Epidermal melanocyte (primary cell): ENCODE measurements at regions not wholly inside any gene's neighbourhood (a gene's known extent, or its start where the extent isn't known, plus 50 kb on each side); places are given as distances from the start of the nearest gene placed in this dataset.
A peak's percentile ranks its signal among the peaks of the same experiment; 100 is the strongest.

Experiments used
- DNase-seq: peaks from one replicate; pipeline ENCODE4 v3.0.0; 2011; ENCODE audit warnings: low spot score; ENCODE audit not compliant: insufficient read length

DNA sequence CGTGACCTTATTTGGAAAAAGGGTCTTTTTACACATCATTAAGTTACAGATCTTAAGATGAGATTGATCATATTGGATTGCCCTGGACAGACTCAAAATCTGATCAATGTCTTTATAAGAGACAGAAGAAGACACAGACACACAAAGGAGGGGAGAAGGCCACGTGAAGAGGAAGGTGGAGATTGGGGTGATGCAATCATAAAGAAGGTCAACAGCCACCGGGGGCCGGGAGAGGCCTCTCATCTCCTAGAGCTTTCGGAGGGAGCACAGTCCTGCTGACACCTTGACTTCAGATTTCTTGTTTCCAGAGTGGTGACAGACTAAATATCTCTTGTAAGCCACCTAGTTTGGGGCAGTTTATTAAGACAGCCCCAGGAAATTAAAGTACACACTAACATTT lies 204.6 kb upstream of the CSF3R start:
- no peak for DNase-seq

DNA sequence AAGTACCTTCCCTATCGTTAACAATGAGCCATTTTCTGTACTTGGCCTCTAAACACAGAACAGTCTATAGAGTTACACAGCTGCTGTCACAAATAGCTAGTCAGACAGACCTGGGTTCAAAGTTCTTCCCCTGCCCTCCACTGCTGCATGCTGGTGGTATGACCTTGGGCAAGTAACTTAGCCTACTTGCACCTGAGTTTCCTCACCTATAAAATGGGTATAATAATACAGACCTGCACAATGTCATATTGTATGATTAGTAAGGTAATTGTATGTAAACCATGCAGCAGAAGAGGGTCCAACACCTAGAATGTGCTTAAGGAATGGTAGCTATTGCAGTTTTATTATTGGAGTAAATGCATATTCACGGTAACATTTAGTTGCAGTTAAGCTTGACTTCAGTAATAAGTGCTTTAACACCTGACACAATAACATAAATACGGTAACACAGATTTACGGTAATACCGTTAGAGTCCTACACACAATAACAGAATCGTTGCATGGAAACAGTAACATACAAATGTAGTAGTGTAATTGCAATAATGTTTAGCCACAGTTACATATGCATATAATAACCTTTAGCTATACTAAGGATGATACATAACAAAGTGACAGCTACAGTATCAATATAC lies 193.3 kb upstream of the CSF3R start:
- no peak for DNase-seq

DNA sequence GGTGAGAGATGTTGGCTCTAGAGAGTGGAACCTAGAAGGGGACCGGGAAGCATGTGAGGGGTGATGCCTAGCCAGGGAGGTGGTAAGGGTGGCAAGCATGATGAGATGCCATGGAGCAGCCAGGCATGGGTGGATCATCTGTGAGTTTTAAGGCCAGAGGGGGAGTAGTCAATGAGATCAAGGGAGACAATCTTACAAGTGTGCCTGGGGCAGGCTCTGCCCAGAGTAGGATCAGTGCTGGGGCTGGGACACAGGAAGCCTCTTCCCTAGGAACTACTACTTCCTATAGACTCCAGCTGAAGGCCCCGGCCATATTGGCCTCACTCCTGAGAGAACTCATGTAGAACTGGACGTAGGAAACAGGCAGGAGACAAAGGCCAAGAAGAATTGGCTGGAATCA lies 192.4 kb upstream of the CSF3R start:
- no peak for DNase-seq

DNA sequence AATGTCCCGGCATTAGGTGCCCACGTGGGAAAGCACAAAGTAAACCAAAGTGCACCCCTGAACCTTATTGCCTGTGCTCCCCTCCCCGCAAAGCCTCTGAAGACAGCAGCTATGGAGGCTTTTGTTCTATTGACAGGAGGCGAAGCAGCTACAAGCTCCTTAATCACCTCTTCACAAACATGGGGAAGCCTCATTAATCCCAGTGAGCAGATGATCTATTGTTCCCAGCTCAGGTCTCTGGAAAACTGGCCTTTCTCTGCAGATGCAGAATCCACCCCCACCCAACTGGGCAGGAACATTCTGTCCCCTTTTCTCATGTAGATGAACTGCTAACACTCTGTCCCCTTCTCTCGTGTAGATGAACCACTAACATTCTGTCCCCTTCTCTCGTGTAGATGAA lies 190.5 kb upstream of the CSF3R start:
- no peak for DNase-seq

DNA sequence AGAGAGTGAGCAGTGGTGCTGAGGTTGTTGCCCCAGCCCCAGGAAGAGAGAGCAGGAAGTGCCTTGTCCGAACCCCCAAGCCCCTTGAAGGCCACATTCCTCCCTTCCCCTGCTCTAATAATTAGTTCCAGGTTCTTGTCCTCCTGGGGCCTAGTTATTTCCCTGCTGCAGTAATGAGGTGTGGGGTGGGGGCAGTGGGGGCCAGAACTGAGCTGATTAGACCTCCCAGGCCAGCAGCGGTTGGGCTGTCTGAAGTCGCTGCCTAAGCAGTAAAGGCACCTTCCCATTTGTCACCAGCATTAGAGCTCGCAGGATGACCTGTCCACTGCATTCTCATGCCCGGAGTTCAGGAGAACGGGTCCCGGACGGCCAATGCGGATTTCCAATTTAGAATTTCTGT lies 186.5 kb upstream of the CSF3R start:
- DNase-seq: no peak

DNA sequence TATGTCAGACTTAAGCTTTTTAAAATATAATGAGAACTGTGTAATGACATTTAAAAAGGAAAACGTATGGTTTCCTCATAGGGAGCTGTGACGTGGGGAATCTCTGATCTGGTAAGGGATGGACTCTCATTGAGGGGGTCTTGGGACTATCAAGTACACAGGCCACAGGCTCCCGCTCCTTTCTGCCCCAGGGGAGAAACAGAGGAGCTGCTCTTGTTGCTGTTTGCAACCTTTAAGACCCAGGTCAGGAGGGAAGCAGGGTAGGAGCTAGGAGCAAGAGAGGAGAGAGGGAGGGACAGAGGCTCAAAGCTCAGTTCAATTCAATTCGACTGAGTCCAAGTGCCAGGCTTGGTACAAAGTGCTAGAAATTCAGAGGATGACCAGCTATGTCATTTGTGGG lies 185.1 kb upstream of the CSF3R start:
- no peak for DNase-seq

DNA sequence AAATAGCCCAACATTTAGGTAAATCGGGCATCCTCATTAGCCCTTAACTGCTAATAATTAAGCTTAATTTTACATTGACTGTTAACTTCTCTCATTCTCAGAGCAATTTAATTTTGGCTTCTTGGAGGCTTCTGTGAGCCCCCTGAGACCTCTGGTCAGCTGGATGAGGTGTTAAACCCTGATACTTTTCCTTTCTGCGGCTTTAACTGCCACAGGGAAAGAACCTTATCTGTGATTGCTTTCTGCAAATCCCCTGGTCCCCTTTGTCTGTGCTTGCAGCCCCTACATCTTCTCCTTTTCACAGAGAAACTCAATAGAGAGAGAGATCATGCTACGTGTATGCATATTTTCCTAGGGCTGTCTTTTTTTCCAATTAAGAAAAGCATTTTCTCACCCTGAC lies 184.5 kb upstream of the CSF3R start:
- DNase-seq: no peak

DNA sequence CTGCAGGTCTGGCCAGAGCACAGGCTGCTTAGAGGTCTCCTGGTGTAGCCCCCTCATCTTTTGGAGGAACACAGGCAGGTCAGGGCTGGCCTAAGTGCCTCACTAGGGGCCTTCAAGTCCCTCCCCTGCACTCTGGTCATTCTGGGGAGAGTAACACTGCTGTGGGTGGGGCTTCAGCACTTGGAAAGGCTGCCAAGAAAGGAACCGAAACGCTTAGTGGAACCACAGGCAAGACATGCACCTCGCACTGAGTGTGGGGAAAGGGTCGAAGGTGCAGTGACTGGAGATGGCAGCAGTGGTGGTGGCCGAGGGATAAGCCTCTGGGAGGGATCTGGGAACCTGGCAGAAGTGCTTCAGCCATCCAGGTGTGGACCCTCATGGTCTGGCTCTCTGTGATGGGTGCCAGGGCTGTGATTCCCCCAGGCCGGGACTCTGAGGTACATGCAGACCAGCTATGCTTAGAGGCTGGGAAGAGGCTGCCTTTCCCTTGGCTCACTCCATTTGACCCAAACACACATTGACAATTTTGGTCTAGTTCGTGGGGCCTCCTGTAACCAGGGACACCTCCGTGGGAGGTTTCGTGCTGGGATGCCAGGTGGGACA lies 182.9 kb upstream of the CSF3R start:
- DNase-seq: no peak

DNA sequence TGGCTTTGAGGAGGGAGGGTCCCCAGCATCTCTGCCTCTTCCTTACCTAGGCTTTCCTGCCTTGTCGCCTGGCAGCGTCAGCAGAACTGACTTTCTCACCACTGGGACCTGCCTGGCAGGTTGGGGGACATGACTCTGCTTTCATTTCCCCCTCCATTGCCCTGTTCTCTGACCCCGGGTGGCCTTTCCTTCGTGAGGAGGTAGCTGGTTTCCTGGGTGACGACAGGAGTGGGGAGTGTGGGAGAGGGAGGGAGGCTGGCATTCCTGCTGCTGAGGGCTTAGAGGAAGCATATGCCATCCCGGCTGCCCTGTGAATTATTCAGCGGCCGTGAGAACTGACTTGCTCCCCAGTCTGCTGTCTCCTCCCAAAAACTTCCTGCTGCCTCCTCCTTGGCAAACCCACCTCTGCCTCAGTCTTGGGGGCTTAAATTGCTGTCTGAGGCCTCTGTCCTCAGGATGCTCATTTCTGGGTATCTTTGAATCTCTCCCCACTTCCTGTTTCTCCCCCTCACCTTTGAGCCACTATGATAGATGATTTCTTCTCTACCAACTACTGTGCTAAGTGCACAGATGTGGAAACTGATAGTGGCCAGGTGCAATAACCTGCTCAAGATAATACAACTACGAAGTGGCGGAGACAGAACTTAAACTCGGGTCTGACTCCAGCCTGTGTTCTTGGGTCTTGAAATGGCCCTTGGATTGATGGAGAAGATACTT lies 182.0 kb upstream of the CSF3R start:
- DNase-seq: no peak

DNA sequence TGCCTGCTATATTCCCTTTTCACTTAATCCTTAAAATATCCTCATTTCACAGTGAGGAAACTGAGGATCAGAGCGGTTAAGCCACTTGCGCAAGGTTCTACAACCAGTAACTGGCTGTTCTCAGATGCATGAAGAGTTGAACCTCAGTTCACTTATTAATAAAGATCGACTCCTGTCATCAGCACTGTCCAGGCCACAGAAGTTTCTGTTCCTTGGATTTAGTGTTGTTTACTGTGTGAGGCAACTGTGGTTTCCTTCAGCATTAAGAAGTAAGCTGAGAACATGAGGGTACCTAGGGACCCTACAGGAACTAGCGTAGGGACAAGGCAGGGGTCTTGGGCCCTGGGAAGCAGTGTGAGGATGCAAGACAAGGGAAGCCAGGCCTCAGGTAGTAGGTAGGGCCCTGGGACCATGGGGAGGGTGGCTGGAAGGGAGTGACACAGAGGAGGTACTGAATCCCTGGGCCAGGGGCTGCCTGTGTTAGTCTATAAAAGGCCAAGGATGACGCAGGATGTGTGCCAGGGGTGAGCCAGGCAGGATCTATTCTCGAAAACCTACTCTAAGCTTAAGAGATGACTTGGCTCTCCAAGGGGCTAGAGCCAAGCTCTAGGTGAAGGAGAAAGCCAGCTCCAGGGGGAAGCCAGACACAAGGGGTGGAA lies 181.2 kb upstream of the CSF3R start:
- DNase-seq: no peak

DNA sequence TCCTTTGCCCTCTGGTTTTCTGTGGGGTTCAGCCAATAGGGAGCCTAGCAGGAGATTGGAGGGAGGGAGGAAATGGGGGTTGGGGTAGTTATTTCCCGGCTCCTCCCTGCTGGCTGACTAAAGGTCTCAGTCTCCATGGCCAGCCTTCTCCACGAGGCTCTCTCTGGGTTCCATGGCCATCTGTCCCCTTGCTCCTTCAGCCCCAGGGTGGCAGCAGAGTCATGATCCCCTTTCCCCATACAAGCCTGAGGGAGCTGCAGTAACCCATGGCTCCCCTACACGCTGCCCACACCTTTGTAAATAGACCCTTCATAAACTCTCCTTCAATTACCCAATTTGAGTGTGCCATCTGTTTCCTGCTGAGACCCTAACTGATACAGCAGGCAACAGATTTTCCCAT lies 176.1 kb upstream of the CSF3R start:
- DNase-seq: no peak

DNA sequence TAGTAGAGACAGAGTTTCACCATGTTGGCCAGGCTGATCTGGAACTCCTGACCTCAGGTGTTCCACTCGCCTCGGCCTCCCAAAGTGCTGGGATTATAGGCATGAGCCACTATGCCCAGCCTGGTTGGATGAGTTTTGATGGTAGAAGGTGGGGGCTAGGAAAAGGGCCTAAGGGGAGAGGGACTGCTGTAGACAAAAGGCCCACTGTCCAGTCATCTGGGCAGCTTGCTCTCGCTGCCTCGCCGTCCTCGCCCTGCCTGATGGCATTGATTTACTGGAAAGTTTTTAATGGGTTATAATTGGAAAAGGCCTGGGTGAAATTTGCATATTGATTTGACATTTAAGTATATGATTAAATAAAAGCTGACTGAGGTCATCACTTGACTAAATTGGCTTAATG lies 175.1 kb upstream of the CSF3R start:
- peak; percentile 67 for DNase-seq

DNA sequence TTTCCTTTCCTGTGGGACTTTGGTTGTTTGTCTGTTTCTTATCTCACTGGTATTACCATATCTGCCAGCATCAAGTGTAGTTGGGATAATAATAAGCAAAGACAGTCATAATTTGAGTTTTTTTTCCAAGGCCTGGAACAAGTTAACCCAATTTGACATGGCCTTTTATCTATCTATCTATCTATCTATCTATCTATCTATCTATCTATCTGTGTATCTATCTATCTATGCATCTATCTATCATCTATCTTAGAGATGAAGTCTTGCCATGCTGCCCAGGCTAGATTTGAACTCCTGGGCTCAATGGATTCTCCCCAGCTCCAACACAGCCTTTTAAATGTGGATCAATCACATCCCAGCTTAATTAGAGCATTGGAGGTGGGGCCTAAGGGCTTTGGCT lies 174.1 kb upstream of the CSF3R start:
- DNase-seq: no peak

DNA sequence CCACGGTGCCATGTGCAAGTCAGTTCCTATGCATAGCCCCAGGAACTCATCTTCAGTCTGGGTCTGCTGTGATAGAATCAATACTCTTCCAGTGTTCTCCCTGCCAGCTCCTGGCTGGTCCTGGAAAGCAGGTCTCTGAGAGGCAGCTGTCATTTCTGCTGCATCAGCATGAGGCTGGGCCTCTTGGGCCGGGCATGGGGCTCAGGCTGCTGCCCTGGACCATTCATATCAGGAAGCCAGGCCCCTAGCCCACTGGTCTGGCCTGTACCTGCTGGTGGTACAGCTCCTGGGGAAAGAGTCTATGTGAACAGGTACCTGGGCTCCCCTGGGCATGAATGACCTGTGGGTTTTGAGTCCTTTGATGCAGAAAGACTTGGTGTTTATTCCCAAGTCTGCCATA lies 173.6 kb upstream of the CSF3R start:
- no peak for DNase-seq

DNA sequence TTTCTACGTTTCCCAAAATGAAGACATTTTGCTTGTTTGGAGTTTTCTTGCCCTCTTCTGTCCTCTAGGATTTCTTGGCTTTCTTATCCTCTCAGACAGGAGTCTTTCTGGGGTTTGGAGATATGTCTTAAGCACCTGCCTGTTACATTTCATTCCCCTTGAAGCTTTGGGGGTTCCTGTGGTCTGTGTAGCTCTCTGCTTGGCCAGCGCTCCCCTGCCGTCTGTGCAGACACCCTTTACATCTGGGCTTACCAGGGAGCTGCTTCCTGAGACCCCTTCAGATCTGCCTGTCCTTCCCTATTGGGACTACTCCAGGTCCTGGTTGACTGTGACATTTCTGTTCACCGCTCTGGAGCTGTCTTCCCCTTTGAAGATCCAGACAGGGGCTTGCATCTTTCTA lies 171.9 kb upstream of the CSF3R start:
- DNase-seq: no peak

DNA sequence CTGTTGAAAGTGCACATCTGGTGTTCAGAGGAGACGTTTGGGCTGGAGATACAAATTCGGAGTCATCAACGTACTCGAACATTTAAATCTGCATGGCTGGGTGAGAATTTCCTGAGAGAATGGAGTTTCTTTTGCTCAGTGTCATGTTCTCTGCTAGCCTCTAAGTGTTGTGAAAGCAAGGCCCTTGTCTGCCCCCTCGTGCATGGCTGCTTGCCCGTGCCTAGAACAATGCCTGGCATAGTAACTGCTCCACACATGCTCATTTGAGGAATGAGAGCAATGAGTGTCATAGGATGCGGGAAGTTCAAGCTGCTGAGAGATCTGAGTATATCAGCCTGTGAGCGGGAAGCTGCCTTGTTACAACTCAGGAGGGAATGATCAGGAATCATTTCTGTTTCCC lies 171.1 kb upstream of the CSF3R start:
- peak; percentile 69 for DNase-seq

DNA sequence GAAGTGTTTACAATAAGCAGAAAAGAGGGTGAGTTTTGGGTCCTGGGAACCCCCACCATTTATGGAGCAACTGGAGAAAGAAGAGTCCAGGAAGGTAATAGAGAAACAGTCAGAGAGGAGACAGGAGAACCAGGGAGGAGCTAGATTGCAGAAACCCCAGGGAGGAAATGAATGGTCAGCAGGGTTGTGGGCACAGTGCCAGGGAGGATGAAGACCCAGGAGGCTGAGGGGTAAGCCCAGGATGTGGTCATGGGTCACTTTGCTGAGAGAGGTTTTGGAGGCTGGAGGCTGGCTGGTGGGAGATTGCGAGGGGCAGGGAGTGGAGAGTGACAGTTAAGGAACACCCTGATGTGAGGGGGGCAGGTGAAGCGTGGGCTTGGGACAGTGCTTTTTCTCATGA lies 169.9 kb upstream of the CSF3R start:
- DNase-seq: no peak

DNA sequence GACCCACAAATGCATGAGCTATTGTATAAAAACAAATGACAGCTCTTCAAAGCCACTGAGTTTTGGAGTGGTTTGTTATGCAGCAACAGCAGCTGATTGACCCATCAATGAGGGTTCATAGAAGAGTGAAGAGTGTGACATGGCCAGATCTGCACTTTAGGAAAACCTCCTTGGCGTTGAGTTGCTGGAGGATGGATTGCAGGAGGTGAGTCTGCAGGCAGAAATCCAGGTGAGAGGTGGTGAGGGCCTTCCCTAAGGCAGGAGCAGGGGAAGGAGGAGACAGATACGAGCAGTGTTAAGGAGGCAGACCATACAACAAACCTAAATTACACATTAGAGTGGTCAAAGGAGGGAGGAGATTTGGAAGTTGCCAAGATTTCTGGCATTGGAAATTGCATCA lies 169.3 kb upstream of the CSF3R start:
- no peak for DNase-seq

DNA sequence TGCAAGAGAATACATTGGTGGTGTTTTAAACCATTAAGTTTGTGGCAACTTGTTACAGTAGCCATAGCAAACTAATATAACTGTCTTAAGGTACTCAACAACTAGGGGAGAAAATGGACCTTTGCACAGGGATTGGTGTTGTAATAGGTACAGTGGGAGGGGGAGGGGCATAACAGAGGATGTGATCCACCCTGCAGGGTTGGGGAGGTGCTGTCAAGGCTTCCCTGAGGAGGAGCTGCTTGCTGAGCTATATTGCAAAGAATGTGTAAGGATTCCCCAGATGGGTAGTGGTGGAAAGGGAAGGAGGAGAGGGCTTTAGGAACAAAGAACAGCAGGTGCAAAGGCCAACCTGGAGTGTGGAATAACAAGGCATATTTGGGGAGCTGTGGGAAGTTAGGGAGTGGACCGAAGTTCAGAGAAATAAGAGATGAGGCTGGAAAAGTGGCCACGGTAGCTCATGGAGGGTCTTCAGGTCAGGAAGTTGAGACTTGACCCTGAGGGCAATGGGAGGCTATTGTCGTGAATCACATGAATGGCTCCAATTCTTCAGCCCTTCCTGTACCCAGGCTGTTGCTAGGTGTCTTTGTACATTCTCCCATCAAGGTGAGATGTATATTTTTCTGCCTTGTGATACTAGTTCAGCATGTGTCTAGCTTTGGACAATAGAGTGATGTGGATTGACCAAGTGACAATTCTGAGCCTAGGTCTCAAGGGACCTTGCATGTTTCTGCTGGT lies 168.6 kb upstream of the CSF3R start:
- no peak for DNase-seq

DNA sequence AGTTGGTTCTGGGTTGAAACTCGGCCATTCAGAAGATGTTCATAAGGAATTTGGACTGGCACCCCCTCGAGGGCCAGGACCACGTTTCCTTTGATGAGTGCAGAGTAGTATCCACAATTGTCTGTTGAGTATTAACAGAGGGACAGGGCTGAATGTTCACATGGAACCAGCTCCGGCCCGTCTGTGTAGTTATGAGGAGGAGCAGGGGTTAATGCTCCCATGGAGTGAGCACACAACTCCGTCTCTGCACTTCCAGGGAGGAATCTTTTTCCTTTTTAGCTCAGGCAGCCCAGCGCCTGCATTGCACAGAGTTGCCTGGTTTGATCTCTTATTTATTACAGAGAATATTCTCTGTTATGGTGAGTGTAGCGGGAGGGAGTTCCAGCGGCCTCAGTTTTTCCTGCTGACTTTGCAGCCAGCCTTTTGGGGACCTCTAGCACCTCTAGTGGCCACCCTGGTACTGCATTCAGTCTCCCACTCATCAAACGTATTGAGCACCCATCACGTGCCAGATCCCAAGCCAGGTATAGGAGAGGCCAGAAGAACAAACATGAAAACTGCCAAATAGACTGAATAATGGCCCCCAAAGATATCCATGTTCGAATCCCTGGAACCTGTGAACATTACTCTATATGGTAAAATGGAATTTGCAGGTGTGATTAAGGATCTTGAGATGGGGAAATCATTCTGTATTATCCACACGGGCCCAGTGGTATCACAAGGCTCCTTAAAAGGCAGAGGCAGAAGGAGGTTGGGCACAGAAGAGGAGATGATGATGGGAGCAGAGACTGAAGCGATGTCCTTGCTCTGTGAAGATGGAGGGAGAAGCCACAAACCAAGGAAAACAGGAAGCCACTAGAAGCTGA lies 167.7 kb upstream of the CSF3R start:
- no peak for DNase-seq

DNA sequence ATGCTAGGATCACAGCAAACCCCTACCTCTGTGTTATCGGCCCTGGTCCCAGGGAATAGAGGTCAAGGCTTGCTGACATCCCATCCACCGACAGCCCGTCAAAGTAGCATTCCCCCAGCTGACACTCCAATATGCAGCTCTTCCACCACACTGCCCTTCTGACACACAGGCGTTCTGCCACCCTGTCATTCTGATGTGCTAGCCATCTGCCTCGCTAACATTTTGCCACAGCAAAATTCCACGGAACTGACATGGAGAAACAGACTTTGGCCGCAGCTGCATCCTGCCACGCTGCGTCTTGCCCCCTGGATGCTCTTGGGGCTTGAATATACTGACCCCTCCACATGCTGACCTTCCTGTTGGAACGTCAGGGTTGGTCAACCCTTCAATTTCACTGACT lies 163.2 kb upstream of the CSF3R start:
- no peak for DNase-seq
